Keratinocyte (primary cell): ENCODE measurements at regions not wholly inside any gene's neighbourhood (a gene's known extent, or its start where the extent isn't known, plus 50 kb on each side); places are given as distances from the start of the nearest gene placed in this dataset.

Experiments used
- DNase-seq: peaks from one replicate; pipeline ENCODE4 v3.0.0-alpha.2; 2011; ENCODE audit warnings: low read depth, missing footprints, low spot score
- FAIRE-seq: peaks from 2 replicates; lab custom pipeline; 2011; peaks lifted over from hg19 to GRCh38; lab: Jason Lieb, UNC
- H2AFZ ChIP-seq: 2 replicates; pipeline ENCODE4 v1.6.0; 2012; ENCODE audit warnings: low read length, control low read depth, inconsistent platforms; ENCODE audit not compliant: control insufficient read depth
- H3K27ac ChIP-seq: 2 replicates; pipeline ENCODE4 v1.5.1; 2011; ENCODE audit warnings: low read length; ENCODE audit not compliant: control insufficient read depth, insufficient read depth
- H3K27me3 ChIP-seq: 3 replicates; pipeline ENCODE4 v1.6.0; 2011; ENCODE audit warnings: low read length; ENCODE audit not compliant: control insufficient read depth, insufficient read depth; ENCODE audit errors: extremely low read depth
- H3K36me3 ChIP-seq, 2 experiments: 2 replicates in 1 of 2; 3 replicates in 1 of 2; pipeline ENCODE4 v1.5.1; 2011; ENCODE audit warnings: low read length in 2 of 2, mild to moderate bottlenecking in 1 of 2; ENCODE audit not compliant: control insufficient read depth in 2 of 2, insufficient read depth in 2 of 2; ENCODE audit errors: extremely low read depth in 1 of 2
- H3K4me1 ChIP-seq: 3 replicates; pipeline ENCODE4 v1.5.1; 2011; ENCODE audit warnings: low read length; ENCODE audit not compliant: control insufficient read depth, insufficient read depth; ENCODE audit errors: extremely low read depth
- H3K4me2 ChIP-seq: 3 replicates; pipeline ENCODE4 v1.6.0; 2011; ENCODE audit warnings: low read depth, low read length; ENCODE audit not compliant: control insufficient read depth, insufficient read depth; ENCODE audit errors: extremely low read depth
- H3K4me3 ChIP-seq, 3 experiments: fragments of 200-600 bp in 1 of 3; sonication (generic) in 1 of 3; 2 replicates in 2 of 3; 3 replicates in 1 of 3; pipeline ENCODE4 v1.5.1; 2011 to 2016; ENCODE audit warnings: low read length in 3 of 3, mild to moderate bottlenecking in 3 of 3, control low read depth in 2 of 3, inconsistent platforms in 1 of 3, low read depth in 1 of 3, mixed read lengths in 1 of 3, mixed run types in 1 of 3, moderate library complexity in 1 of 3; ENCODE audit not compliant: control insufficient read depth in 2 of 3, insufficient read depth in 2 of 3; ENCODE audit errors: extremely low read depth in 1 of 3
- H3K79me2 ChIP-seq: 2 replicates; pipeline ENCODE4 v1.6.0; 2012; ENCODE audit warnings: low read length; ENCODE audit not compliant: control insufficient read depth, insufficient read depth
- H3K9ac ChIP-seq: 3 replicates; pipeline ENCODE4 v1.6.0; 2011; ENCODE audit warnings: low read length; ENCODE audit not compliant: control insufficient read depth, insufficient read depth; ENCODE audit errors: extremely low read depth
- H3K9me1 ChIP-seq: 3 replicates; pipeline ENCODE4 v1.6.0; 2011; ENCODE audit warnings: low read length; ENCODE audit not compliant: control insufficient read depth, insufficient read depth; ENCODE audit errors: extremely low read depth
- H3K9me3 ChIP-seq: 2 replicates; pipeline ENCODE4 v1.5.1; 2012; ENCODE audit warnings: low read depth, low read length; ENCODE audit not compliant: control insufficient read depth
- H4K20me1 ChIP-seq: 3 replicates; pipeline ENCODE4 v1.6.0; 2011; ENCODE audit warnings: low read length; ENCODE audit not compliant: control insufficient read depth, insufficient read depth; ENCODE audit errors: extremely low read depth
- CTCF ChIP-seq, 3 experiments: IDR thresholded peaks in 1 of 3; conservative IDR thresholded peaks in 1 of 3; optimal IDR thresholded peaks in 1 of 3; 2 replicates in 2 of 3; 3 replicates in 1 of 3; pipeline versions ENCODE3 to v1.5.1; 2011; ENCODE audit warnings: low read length in 3 of 3, mild to moderate bottlenecking in 3 of 3, moderate library complexity in 2 of 3, control low read depth in 1 of 3, inconsistent platforms in 1 of 3; ENCODE audit not compliant: insufficient read depth in 2 of 3; ENCODE audit errors: extremely low read depth in 1 of 3
- EZH2 ChIP-seq: IDR thresholded peaks from one replicate; pipeline ENCODE4 v1.6.1; 2012; ENCODE audit warnings: inconsistent platforms, mild to moderate bottlenecking, low read length, moderate library complexity
- dilution Hi-C: fragments of 300-500 bp; cut with MboI; formaldehyde crosslinking; loops from one replicate; pipeline ENCODE4 v1.7.0; 2020; ENCODE audit warnings: low sequenced_read_pairs; ENCODE audit not compliant: extremely low pct_ligation_motif_present

GRCh38 chr2:111668274-111668616 lies 215.7 kb downstream of the ANAPC1 start:
- Histone ChIP-seq H3K9me3 (no peaks in the 10 kb centered on the region), H3K9me1 (no peaks in the 10 kb centered on the region), H3K4me3 (no peak overlapping the region), H3K4me2 (no peak overlapping the region), H2AFZ (no peak overlapping the region), H3K4me1 (peaks cover 2% of the 10 kb centered on the region), H3K36me3 (no peaks in the 10 kb centered on the region), H4K20me1 (no peaks in the 10 kb centered on the region), H3K9ac (no peak overlapping the region), H3K79me2 (no peaks in the 10 kb centered on the region), H3K27me3 (no peaks in the 10 kb centered on the region), H3K27ac (no peak overlapping the region)
- DNase-seq (no peak), FAIRE-seq (no peak)
- dilution Hi-C loops: no loop called here
- TF ChIP-seq CTCF (optimal IDR thresholded peaks at IDR 0.05 in 1 of 3, IDR thresholded peaks at IDR 0.05 in 1 of 3, conservative IDR thresholded peaks at IDR 0.05 in 1 of 3; ENCODE audit: extremely low read depth in 1 of 3, insufficient read depth in 2 of 3, low read length in 3 of 3) (no peak), EZH2 (no peak)

DNA sequence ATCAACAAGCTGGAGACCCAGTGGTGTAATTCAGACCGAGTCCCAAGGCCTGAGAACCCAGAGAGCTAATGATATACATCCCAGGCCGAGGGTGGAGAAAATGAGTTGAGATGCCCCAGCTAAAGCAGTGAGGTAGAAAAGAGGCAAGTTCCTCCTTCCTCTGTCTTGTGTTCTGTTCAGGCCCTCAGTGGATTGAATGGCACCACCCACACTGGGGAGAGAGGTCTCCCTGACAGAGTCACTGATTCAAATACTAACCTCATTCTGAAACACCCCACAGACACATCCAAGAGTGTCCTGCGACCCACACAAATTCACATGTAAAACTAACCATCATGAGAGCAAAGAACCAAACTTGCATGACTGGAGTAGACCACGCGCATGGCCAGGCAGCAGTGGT lies 215.3 kb downstream of the ANAPC1 start:
- dilution Hi-C loops: no loop called here
- no peak for DNase-seq
- no peaks in the 10 kb centered on the region for H4K20me1 ChIP-seq

More for the DNA sequence above, 215.3 kb downstream of the ANAPC1 start:
- Histone ChIP-seq H3K79me2 (no peaks in the 10 kb centered on the region), H3K9ac (no peak overlapping the region), H3K4me3 (no peak overlapping the region), H3K9me3 (no peaks in the 10 kb centered on the region), H3K27me3 (no peaks in the 10 kb centered on the region), H3K4me2 (no peak overlapping the region), H2AFZ (no peak overlapping the region), H3K36me3 (no peaks in the 10 kb centered on the region), H3K4me1 (no peaks in the 10 kb centered on the region), H3K27ac (no peak overlapping the region), H3K9me1 (no peaks in the 10 kb centered on the region)
- no peak for FAIRE-seq
- TF ChIP-seq EZH2 (no peak), CTCF (optimal IDR thresholded peaks at IDR 0.05 in 1 of 3, IDR thresholded peaks at IDR 0.05 in 1 of 3, conservative IDR thresholded peaks at IDR 0.05 in 1 of 3; ENCODE audit: extremely low read depth in 1 of 3, insufficient read depth in 2 of 3, low read length in 3 of 3) (no peak)
